Gastrocnemius medialis (tissue), 4 donors: ENCODE measurements at regions not wholly inside any gene's neighbourhood (a gene's known extent, or its start where the extent isn't known, plus 50 kb on each side); places are given as distances from the start of the nearest gene placed in this dataset.

Source experiments
- POLR2A ChIP-seq, 2 donors: fragments of 450-650 bp; IDR thresholded peaks; one replicate each; pipeline ENCODE4 v1.6.1; 2017; ENCODE audit warnings: antibody characterized with exemption in 2 of 2, mild to moderate bottlenecking in 2 of 2, moderate library complexity in 2 of 2
- TF ChIP-seq, protein P1 (sequence below), 5 experiments: fragments of 450-650 bp in 3 of 5; fragments of 200-600 bp in 2 of 5; sonication (generic) in 2 of 5; IDR thresholded peaks in 4 of 5; conservative IDR thresholded peaks in 1 of 5; 1 replicate in 4 of 5; 2 replicates in 1 of 5; pipeline ENCODE4 v1.5.1; 2016 to 2019; ENCODE audit warnings: antibody characterized with exemption in 5 of 5, mild to moderate bottlenecking in 3 of 5, moderate library complexity in 3 of 5

GRCh38 chr1:218090459-218090858 is 194.6 kb upstream of the RRP15 start:
- TF ChIP-seq, protein P1, sequence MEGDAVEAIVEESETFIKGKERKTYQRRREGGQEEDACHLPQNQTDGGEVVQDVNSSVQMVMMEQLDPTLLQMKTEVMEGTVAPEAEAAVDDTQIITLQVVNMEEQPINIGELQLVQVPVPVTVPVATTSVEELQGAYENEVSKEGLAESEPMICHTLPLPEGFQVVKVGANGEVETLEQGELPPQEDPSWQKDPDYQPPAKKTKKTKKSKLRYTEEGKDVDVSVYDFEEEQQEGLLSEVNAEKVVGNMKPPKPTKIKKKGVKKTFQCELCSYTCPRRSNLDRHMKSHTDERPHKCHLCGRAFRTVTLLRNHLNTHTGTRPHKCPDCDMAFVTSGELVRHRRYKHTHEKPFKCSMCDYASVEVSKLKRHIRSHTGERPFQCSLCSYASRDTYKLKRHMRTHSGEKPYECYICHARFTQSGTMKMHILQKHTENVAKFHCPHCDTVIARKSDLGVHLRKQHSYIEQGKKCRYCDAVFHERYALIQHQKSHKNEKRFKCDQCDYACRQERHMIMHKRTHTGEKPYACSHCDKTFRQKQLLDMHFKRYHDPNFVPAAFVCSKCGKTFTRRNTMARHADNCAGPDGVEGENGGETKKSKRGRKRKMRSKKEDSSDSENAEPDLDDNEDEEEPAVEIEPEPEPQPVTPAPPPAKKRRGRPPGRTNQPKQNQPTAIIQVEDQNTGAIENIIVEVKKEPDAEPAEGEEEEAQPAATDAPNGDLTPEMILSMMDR (IDR thresholded peaks at IDR 0.05 in 4 of 5, conservative IDR thresholded peaks at IDR 0.05 in 1 of 5), result no peak
- no peak for TF ChIP-seq POLR2A (IDR thresholded peaks at IDR 0.05)
